HG02798 (cell line): ENCODE measurements at regions not wholly inside any gene's neighbourhood (a gene's known extent, or its start where the extent isn't known, plus 50 kb on each side); places are given as distances from the start of the nearest gene placed in this dataset.
"Not testable (repeated sequence)": the region's sequence is repeated elsewhere in the genome, so short reads cannot be mapped to it uniquely, and the experiment has no call there.

Experiments used
- ATAC-seq: cut with Tn5 transposase; IDR thresholded peaks from one replicate; pipeline ENCODE4 v1.9.1; 2021; ENCODE audit warnings: mild to moderate bottlenecking; ENCODE audit not compliant: unreplicated experiment, poor library complexity

- no peak for ATAC-seq
These were observed 631.2 kb downstream of the CPS1 start for GRCh38 chr2:211187602-211188001.

DNA sequence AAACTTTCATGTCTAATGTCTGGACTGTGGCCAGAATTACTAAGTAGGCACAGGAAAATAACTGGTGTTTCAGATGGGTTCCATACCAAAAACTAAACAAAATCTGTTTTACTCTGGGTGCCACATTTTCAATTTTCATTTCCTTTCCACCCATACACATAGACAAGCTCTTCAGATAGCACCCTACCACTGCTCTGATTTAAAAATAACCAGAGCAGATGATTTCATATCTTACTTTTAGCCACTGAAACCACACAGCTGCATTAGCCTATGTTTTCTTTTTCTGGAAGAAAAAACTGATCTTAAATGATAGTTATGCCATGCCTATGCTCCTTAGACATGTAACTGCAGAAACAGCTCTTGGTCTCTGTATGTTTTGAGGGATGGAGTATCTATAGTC lies 647.6 kb downstream of the CPS1 start:
- peak; percentile 89 for ATAC-seq

GRCh38 chr2:211204456-211204855 lies 648.1 kb downstream of the CPS1 start:
- peak; percentile 37 for ATAC-seq

GRCh38 chr2:211204902-211205301 lies 648.5 kb downstream of the CPS1 start:
- ATAC-seq: no peak

GRCh38 chr2:211205358-211205757 lies 649.0 kb downstream of the CPS1 start:
- no peak for ATAC-seq

- ATAC-seq: no peak
These were observed 649.4 kb downstream of the CPS1 start for GRCh38 chr2:211205836-211206235.

DNA sequence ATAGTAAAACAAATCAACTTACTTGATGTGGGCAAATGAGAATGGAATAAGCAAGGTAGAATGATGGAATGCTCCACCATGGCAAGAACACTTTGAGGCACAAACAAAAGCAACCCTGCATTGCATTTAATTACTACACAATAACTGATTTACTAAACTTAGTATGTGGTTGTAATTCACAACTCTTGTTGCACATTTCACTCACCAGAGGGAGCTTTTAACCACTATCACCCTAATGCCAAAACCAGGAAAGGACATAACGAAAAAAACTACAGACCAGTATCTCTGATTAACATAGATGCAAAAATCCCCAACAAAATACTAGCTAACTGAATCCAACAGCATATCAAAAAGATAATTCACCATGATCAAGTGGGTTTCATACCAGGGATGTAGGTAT lies 659.8 kb downstream of the CPS1 start:
- ATAC-seq: no peak

GRCh38 chr2:211219548-211219947 lies 663.1 kb downstream of the CPS1 start:
- not testable (repeated sequence) for ATAC-seq

GRCh38 chr2:211225784-211226183 lies 669.4 kb downstream of the CPS1 start:
- no peak for ATAC-seq

GRCh38 chr2:211228559-211228958 lies 672.2 kb downstream of the CPS1 start:
- ATAC-seq: no peak

DNA sequence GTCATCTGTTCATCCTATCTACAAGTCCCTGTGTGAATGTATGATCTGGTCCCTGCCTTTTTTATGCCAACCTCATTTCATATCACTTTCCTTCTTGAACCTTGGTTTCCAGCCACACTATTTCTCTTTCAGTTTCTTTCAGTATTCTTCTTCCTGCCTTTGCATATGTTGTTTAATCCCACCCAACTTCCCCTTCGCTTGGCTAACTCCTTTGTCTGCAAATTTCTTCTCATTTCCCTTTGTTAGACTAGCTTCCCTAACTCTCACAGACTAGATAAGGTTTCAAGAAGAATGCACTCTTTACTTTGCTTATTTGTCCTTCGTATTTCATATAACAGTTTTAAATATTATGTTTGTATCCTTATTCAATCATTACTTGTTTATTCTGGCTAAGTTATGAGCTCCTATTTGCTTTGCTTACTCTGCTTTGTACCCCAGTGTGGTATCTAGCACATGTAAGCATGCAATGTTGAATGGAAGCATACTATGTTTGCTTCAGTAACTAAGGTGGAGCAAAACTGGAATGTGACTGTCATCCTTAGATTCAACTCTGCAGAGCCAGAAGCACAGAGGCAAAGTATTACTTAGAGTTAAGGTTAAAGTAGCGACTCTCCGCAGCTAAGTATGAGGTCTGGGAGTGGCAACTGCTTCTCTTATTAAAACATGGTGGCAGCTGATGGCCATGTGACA lies 681.3 kb downstream of the CPS1 start:
- ATAC-seq: no peak

DNA sequence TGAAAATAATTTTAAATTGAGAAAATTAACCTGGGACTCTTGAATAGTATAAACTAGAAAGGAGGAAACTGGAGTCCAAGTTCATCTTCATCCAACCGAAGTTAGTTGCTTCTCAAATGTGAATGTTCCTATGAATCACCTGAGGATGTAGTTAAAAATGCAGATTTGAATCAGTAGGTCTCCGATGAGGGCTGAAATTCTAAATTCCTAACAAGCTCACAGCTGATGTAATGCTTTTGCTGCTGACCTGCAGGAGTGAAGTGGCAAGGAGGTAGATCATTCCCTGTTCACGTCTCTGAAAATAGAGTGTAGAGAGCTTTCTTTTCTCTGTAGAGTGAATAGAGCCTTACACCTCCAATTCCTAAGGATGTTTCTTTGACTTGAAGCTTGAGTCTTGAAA lies 685.5 kb downstream of the CPS1 start:
- no peak for ATAC-seq

DNA sequence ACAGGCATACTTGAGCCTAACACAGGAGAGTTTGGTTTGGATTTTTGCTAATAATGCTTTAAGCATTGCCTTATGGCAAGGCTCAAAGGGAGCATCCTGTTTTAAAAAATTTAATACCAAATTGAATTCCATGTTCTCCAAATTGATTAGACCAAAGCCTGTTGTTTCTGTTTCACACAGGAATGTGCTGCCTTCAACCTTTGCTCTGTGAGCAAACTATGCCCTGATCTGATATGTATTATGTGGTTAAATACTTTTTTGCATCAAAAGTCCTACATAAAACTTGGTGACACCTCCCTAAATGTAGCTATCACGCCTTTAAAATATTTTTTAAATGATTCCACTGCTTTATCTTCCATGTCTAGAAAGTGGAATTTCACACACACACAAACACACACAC lies 691.4 kb downstream of the CPS1 start:
- ATAC-seq: no peak

- no peak for ATAC-seq
These were observed 692.4 kb downstream of the CPS1 start for GRCh38 chr2:211248841-211249240.

GRCh38 chr2:211251016-211251415 lies 694.6 kb downstream of the CPS1 start:
- ATAC-seq: no peak

DNA sequence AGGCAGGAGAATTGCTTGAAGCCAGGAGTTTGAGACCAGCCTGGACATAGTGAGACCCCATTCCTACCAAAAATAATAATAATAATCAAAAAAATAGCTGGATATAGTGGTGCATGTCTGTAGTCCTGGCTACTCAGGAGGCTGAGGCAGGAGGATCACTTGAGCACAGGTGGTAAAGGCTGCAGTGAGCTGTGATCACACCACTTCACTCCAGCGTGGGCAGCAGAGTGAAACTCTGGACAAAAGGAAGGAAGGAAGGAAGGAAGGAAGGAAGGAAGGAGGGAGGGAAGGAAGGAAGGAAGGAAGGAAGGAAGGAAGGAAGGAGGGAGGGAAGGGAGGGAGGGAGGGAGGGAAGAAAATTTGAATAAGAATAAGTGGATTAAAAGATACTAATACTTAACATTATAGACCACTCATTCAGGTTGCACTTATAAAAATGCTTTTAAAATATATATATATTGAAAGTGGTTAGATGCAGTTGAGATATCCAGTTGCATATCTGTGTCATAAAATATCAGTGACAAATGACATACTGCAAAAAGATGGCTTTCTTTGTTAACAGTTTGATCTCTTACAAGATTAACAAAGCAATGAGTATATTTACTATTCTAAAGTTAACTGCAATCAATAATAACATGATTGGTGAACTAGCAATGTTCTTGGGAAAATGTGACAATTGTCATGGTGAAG lies 702.4 kb downstream of the CPS1 start:
- no peak for ATAC-seq

GRCh38 chr2:211259831-211260476 lies 703.6 kb downstream of the CPS1 start:
- ATAC-seq: no peak

GRCh38 chr2:211270257-211270656 lies 713.9 kb downstream of the CPS1 start:
- ATAC-seq: no peak

- no peak for ATAC-seq
These were observed 725.2 kb downstream of the CPS1 start for GRCh38 chr2:211281430-211282073.

DNA sequence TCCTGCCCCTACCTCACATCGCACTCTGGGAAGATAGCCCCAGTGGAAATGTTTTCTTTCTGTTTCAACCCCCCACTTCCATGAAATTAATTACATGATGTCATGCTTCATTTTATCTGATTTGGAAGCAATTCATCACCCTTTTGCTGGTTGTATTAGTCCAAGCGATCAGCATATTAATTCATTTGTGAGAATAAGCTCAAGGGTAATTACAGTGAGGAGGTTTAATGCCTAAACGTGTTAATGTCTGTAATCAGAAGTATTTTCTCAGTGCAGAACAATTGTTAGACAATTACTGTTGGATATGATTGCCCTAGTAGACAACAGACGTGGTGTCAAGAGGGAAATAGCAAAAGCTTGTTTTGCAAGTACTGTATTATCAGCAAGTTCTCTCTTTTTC lies 746.3 kb downstream of the CPS1 start:
- no peak for ATAC-seq

DNA sequence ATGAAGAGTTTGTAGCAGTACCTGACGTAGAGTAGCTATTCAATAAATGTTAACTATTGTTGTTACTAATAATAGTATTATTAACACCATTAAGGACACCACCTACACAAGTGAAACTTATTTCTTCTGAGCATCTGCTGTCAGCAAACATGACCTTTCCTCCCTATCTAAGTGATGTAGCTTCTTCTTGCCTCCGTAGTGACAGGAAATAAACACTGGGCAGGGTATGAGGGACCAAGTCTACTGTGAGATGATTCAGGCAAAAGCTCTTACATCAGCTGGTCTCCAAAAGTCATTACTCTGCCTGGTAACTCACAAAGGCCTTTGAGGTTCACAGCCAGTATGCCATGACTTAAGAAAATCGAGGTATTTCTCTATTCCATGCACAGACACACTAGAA lies 750.5 kb downstream of the CPS1 start:
- no peak for ATAC-seq
